H1 (cell line): ENCODE measurements at regions not wholly inside any gene's neighbourhood (a gene's known extent, or its start where the extent isn't known, plus 50 kb on each side); places are given as distances from the start of the nearest gene placed in this dataset.

Source experiments
- CBX8 ChIP-seq: fragments of 300-800, 300-1000 bp; sonication (generic); IDR thresholded peaks from 2 replicates; pipeline ENCODE4 v1.7.1; 2016; ENCODE audit warnings: low read depth, low read length, borderline replicate concordance
- CHD2 ChIP-seq: IDR thresholded peaks from 2 replicates; pipeline ENCODE4 v1.6.1; 2012; ENCODE audit warnings: low read length, improper control_type of control experiment
- CHD7 ChIP-seq: fragments of 300-600 bp; sonication (generic); IDR thresholded peaks from 2 replicates; pipeline ENCODE4 v1.7.1; 2012; ENCODE audit warnings: low read length, moderate library complexity, mild to moderate bottlenecking, inconsistent platforms; ENCODE audit not compliant: insufficient replicate concordance
- CREB1 ChIP-seq: IDR thresholded peaks from 2 replicates; pipeline ENCODE4 v1.6.1; 2012; ENCODE audit warnings: inconsistent platforms
- POLR2AphosphoS5 ChIP-seq: IDR thresholded peaks from 2 replicates; pipeline ENCODE4 v1.6.1; 2011; ENCODE audit warnings: low read depth, low read length
- RFX5 ChIP-seq: IDR thresholded peaks from 2 replicates; pipeline ENCODE4 v1.6.1; 2011; ENCODE audit warnings: low read depth, low read length, improper control_type of control experiment, borderline replicate concordance
- TAF1 ChIP-seq: IDR thresholded peaks from 2 replicates; pipeline ENCODE4 v1.6.1; 2011; ENCODE audit warnings: mild to moderate bottlenecking, low read depth, low read length
- TF ChIP-seq, protein P1 (sequence below), 3 experiments: IDR thresholded peaks; 1 replicate in 2 of 3; 2 replicates in 1 of 3; pipeline versions ENCODE4 v1.5.1 to v1.6.1; 2011; ENCODE audit warnings: low read length in 3 of 3, mild to moderate bottlenecking in 3 of 3, inconsistent platforms in 2 of 3, low read depth in 1 of 3, moderate library complexity in 1 of 3; ENCODE audit not compliant: insufficient read depth in 1 of 3; ENCODE audit errors: control extremely low read depth in 1 of 3

GRCh38 chr4:19722404-19722803 lies 529.3 kb upstream of the SLIT2 start:
- TF ChIP-seq, protein P1, sequence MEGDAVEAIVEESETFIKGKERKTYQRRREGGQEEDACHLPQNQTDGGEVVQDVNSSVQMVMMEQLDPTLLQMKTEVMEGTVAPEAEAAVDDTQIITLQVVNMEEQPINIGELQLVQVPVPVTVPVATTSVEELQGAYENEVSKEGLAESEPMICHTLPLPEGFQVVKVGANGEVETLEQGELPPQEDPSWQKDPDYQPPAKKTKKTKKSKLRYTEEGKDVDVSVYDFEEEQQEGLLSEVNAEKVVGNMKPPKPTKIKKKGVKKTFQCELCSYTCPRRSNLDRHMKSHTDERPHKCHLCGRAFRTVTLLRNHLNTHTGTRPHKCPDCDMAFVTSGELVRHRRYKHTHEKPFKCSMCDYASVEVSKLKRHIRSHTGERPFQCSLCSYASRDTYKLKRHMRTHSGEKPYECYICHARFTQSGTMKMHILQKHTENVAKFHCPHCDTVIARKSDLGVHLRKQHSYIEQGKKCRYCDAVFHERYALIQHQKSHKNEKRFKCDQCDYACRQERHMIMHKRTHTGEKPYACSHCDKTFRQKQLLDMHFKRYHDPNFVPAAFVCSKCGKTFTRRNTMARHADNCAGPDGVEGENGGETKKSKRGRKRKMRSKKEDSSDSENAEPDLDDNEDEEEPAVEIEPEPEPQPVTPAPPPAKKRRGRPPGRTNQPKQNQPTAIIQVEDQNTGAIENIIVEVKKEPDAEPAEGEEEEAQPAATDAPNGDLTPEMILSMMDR (IDR thresholded peaks at IDR 0.05; ENCODE audit: control extremely low read depth in 1 of 3, insufficient read depth in 1 of 3, low read depth in 1 of 3, low read length in 3 of 3) = no peak
- no peak for TF ChIP-seq CHD7
- no peak for TF ChIP-seq CBX8
- TF ChIP-seq CREB1 = no peak
- TF ChIP-seq TAF1 = no peak
- no peak for TF ChIP-seq RFX5
- TF ChIP-seq CHD2 = no peak
- TF ChIP-seq POLR2AphosphoS5 = no peak
